GM12865 (cell line): ENCODE measurements at regions not wholly inside any gene's neighbourhood (a gene's known extent, or its start where the extent isn't known, plus 50 kb on each side); places are given as distances from the start of the nearest gene placed in this dataset.

ENCODE experiments used
- DNase-seq: peaks from one replicate; pipeline ENCODE4 v3.0.0; 2010; ENCODE audit warnings: low read depth
- H3K4me3 ChIP-seq: 2 replicates; pipeline ENCODE4 v1.5.1; 2011; ENCODE audit warnings: mild to moderate bottlenecking, low read depth, low read length, control low read depth
- CTCF ChIP-seq: IDR thresholded peaks from 2 replicates; pipeline ENCODE4 v1.5.1; 2011; ENCODE audit warnings: low read length, control low read depth, low read depth, inconsistent platforms; ENCODE audit not compliant: insufficient read depth; ENCODE audit errors: missing control alignments

GRCh38 chr22:47260551-47260950 lies 498.1 kb downstream of the TBC1D22A start:
- TF ChIP-seq CTCF, result no peak
- H3K4me3 ChIP-seq, result no peak overlapping the region
- no peak for DNase-seq

GRCh38 chr22:47259990-47260389 lies 497.5 kb downstream of the TBC1D22A start:
- DNase-seq, result no peak
- no peak overlapping the region for H3K4me3 ChIP-seq
- no peak for TF ChIP-seq CTCF

GRCh38 chr22:47259049-47259448 lies 496.6 kb downstream of the TBC1D22A start:
- DNase-seq, result no peak
- no peak for TF ChIP-seq CTCF

DNA sequence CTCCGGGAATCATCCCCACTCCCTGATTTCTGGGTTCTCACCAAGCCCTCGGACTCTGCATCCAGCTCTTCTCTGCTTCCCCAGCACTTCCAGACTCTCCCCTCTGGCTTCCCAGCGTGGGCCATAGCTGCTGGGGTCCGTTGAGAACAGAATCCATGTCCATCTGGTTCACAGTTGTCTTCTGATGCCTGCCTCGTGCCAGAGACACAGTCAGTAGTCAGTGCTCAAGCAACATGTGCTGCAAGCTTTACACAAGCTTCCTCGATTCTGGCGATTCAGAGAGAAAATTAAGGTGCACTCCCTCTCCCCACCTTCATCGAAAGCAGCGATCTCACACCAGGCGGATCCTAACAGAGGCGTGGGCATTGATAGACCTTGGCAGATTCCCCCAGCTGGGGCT lies 495.5 kb downstream of the TBC1D22A start:
- TF ChIP-seq CTCF, result no peak
- no peak overlapping the region for H3K4me3 ChIP-seq
- no peak for DNase-seq

More at GRCh38 chr22:47259049-47259448, 496.6 kb downstream of the TBC1D22A start:
- H3K4me3 ChIP-seq, result no peak overlapping the region

DNA sequence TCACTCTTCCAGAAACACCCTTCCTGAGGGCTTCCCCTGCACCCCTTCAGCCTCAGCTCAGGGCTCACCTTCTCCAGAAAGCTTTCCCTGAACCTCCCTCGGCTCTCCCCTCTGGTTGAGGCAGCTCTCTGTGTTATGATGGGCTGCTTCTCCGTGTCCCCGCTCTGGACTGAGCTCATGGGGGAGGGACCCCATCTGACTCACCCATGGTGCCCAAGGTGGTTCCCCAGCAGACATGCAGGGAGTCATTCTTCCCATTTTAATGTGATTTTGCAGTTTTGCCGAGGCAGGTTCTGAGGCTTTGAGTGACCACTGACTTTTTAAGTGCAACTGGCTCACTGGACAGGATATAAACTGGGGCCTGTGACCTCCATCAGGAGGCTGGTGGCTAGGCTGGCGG lies 495.1 kb downstream of the TBC1D22A start:
- no peak for TF ChIP-seq CTCF
- no peak for DNase-seq
- no peak overlapping the region for H3K4me3 ChIP-seq

- TF ChIP-seq CTCF, result no peak
- DNase-seq, result no peak
- H3K4me3 ChIP-seq, result no peak overlapping the region
Observed at GRCh38 chr22:47251911-47252310, 489.5 kb downstream of the TBC1D22A start.

DNA sequence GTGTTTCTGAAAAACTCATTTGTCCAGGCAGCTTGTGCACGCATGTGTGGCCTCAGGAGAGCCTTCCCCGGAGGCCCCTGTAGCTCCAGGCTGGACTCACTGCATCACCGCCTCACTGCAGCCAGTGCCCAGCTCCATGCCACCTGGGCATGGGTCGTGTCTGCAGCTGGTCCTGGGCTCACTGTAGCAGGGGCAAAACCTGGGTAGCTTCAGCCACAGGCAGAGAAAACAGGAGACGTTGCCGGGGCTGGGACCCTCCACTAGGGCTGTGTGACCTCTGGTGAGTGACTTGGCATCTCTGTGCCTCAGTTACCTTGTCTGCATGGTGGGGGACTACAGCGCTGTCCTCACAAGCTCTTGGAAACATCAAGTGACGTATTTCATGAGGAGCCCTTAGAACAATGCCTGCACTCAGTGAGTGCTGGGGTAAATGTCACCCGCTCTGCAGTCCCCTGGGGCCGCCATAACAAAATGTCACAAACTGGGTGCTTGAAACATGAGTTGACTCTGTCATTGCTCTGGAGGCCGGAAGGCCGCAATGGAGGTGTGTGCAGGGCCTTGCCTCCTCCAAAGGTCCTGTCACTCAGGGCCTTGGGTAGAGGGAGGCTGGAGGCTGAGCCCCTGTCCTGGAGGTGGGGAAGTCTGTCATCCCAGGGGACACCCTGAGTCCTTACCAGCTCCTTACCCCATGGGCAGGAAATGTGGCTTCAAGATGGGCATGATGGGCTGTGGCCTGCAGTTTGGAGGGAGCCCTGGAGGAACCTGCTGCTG lies 488.7 kb downstream of the TBC1D22A start:
- no peak overlapping the region for H3K4me3 ChIP-seq
- no peak for DNase-seq
- TF ChIP-seq CTCF, result no peak
